ENCODE measurements at regions not wholly inside any gene's neighbourhood (a gene's known extent, or its start where the extent isn't known, plus 50 kb on each side); places are given as distances from the start of the nearest gene placed in this dataset.

DNA sequence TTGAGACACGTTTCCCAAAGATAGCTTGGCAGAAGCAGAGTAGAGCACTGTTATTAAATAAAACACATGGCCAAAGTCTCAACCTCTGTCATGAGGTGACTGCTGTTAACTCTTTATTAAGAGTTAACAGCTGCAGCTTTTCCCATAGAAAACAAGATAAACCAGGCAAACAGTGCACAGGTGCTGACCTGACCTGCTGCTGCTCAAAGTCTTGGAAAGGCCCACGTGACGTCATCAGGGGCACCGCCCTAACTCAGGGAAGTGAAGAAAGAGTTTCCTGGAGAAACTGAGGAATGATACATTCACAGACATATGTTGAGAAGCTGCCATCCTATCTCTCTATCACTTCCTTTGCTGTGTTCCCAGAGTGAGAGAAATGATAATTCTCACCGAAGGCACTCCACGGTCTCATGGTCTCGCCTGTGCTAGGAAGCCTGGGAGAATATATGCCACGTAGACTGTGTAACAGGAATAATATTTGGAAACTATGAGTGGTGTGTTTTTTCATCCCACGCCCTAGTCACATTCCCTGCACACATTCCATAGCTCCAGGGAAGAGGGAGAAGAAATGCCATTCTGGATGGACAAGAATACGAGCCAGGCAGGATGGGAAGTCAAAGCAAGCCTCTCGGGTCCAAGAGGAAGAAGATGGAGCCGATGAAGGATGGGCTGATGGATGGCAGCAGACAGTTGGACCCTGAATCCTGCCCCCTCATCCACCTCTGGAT lies 146.2 kb upstream of the NFE2L3 start:
- H4K20me1 ChIP-seq (ENCODE audit: low read length), result no peaks in the 10 kb centered on the region
- H2AFZ ChIP-seq (ENCODE audit: low read length), result no peak overlapping the region
- no TSS peak for BruUV-seq (replicated peaks)
- intact Hi-C loops (cut with micrococcal nuclease), result no loop called here
- no peak for ATAC-seq
- H3K9ac ChIP-seq (ENCODE audit: low read length), result no peak overlapping the region
- H3K36me3 ChIP-seq (ENCODE audit: low read depth, low read length), result no peaks in the 10 kb centered on the region
- CTCF ChIA-PET, result no interaction called here
- H3F3A ChIP-seq (ENCODE audit: low read length, unreplicated experiment), result no peaks in the 10 kb centered on the region
- TF ChIP-seq EZH2 (IDR thresholded peaks at IDR 0.05; ENCODE audit: low read length, unreplicated experiment) (no peak), EZH2phosphoT487 (IDR thresholded peaks at IDR 0.05; ENCODE audit: borderline replicate concordance, low read length) (no peak)
- TF ChIP-seq, protein P1, sequence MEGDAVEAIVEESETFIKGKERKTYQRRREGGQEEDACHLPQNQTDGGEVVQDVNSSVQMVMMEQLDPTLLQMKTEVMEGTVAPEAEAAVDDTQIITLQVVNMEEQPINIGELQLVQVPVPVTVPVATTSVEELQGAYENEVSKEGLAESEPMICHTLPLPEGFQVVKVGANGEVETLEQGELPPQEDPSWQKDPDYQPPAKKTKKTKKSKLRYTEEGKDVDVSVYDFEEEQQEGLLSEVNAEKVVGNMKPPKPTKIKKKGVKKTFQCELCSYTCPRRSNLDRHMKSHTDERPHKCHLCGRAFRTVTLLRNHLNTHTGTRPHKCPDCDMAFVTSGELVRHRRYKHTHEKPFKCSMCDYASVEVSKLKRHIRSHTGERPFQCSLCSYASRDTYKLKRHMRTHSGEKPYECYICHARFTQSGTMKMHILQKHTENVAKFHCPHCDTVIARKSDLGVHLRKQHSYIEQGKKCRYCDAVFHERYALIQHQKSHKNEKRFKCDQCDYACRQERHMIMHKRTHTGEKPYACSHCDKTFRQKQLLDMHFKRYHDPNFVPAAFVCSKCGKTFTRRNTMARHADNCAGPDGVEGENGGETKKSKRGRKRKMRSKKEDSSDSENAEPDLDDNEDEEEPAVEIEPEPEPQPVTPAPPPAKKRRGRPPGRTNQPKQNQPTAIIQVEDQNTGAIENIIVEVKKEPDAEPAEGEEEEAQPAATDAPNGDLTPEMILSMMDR (conservative IDR thresholded peaks at IDR 0.05; ENCODE audit: low read depth, low read length), result no peak
- no peaks in the 10 kb centered on the region for H3K79me2 ChIP-seq (ENCODE audit: low read length)
- DNase-seq, result no peak
- peaks cover 37% of the 10 kb centered on the region for H3K27me3 ChIP-seq (ENCODE audit: low read length)
- POLR2A ChIA-PET (ENCODE audit: unreplicated experiment), result no interaction called here
- H3K4me2 ChIP-seq (ENCODE audit: low read length), result no peak overlapping the region
- no peak overlapping the region for H3K27ac ChIP-seq (ENCODE audit: low read length)
- no peak overlapping the region for H3K4me3 ChIP-seq (ENCODE audit: low read length)
- no peaks in the 10 kb centered on the region for H3K4me1 ChIP-seq (ENCODE audit: insufficient read depth, low read length)
- H3K9me2 ChIP-seq (replicated peaks; ENCODE audit: low read length), result no peaks in the 10 kb centered on the region
- no peaks in the 10 kb centered on the region for H3K9me3 ChIP-seq (ENCODE audit: low read length)

DNA sequence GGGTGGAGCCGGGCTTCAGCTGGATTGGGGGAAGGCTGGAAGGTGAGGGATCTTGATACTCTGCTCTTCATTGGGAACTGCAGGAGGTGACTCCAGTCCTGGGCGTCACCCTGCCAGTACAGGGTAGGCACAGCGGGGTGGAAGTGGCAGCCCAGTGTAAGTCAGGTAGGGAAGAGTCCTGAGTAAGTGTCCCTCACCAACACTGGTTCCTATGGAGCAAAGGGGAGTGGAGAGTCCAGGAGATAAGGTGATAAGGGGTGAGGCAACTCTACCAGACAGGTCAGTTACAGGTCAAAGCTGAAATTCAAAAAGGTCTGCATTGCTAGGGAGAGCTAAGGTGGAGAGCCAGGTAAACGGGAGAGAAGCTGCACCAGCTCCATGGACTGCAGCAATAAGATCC lies 145.6 kb upstream of the NFE2L3 start:
- no peaks in the 10 kb centered on the region for H3F3A ChIP-seq (ENCODE audit: low read length, unreplicated experiment)
- H3K27ac ChIP-seq (ENCODE audit: low read length), result no peak overlapping the region
- POLR2A ChIA-PET (ENCODE audit: unreplicated experiment), result no interaction called here
- H3K27me3 ChIP-seq (ENCODE audit: low read length), result peaks cover 43% of the 10 kb centered on the region
- CTCF ChIA-PET, result no interaction called here
- no peaks in the 10 kb centered on the region for H3K36me3 ChIP-seq (ENCODE audit: low read depth, low read length)
- H3K4me2 ChIP-seq (ENCODE audit: low read length), result no peak overlapping the region
- DNase-seq, result no peak
- no peaks in the 10 kb centered on the region for H4K20me1 ChIP-seq (ENCODE audit: low read length)
- ATAC-seq, result no peak
- BruUV-seq (replicated peaks), result no TSS peak
- no peak overlapping the region for H3K4me3 ChIP-seq (ENCODE audit: low read length)
- H2AFZ ChIP-seq (ENCODE audit: low read length), result no peak overlapping the region
- intact Hi-C loops (cut with micrococcal nuclease), result no loop called here
- H3K9me2 ChIP-seq (replicated peaks; ENCODE audit: low read length), result no peaks in the 10 kb centered on the region
- no peaks in the 10 kb centered on the region for H3K79me2 ChIP-seq (ENCODE audit: low read length)
- H3K9me3 ChIP-seq (ENCODE audit: low read length), result no peaks in the 10 kb centered on the region
- TF ChIP-seq EZH2 (IDR thresholded peaks at IDR 0.05; ENCODE audit: low read length, unreplicated experiment), result no peak
- TF ChIP-seq EZH2phosphoT487 (IDR thresholded peaks at IDR 0.05; ENCODE audit: borderline replicate concordance, low read length), result no peak
- TF ChIP-seq, protein P1 (conservative IDR thresholded peaks at IDR 0.05; ENCODE audit: low read depth, low read length), result no peak
- H3K4me1 ChIP-seq (ENCODE audit: insufficient read depth, low read length), result no peaks in the 10 kb centered on the region
- H3K9ac ChIP-seq (ENCODE audit: low read length), result no peak overlapping the region

DNA sequence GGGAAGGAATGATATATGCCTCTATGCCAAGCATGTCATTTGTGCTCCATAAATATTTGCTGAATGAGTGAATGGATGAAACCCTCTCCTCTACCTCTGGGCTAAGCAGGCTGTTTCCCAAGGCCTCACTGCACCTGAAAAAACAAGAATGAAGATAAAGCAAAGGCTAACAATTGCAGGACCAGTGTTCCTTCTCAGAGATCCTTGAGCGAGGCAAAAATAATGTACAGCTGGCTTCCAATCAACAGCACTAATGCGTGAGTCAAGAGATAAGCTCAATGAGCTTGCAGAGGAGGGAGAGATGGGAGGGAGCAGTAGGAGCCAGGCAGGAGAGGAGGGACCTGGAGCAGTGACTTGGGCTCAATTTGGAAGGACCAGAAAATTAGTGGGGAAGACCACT lies 144.5 kb upstream of the NFE2L3 start:
- Histone ChIP-seq H3K4me1 (ENCODE audit: insufficient read depth, low read length) (no peaks in the 10 kb centered on the region), H3K9ac (ENCODE audit: low read length) (no peak overlapping the region), H3K27ac (ENCODE audit: low read length) (no peak overlapping the region), H3K36me3 (ENCODE audit: low read depth, low read length) (no peaks in the 10 kb centered on the region), H3K9me2 (replicated peaks; ENCODE audit: low read length) (no peaks in the 10 kb centered on the region), H3K27me3 (ENCODE audit: low read length) (peaks cover 42% of the 10 kb centered on the region), H4K20me1 (ENCODE audit: low read length) (no peaks in the 10 kb centered on the region), H3K4me2 (ENCODE audit: low read length) (no peak overlapping the region), H3F3A (ENCODE audit: low read length, unreplicated experiment) (no peaks in the 10 kb centered on the region), H3K79me2 (ENCODE audit: low read length) (no peaks in the 10 kb centered on the region), H2AFZ (ENCODE audit: low read length) (no peak overlapping the region), H3K9me3 (ENCODE audit: low read length) (no peaks in the 10 kb centered on the region), H3K4me3 (ENCODE audit: low read length) (no peak overlapping the region)
- intact Hi-C loops (cut with micrococcal nuclease), result no loop called here
- ChIA-PET CTCF (no interaction called here), POLR2A (ENCODE audit: unreplicated experiment) (no interaction called here)
- ATAC-seq, result no peak
- BruUV-seq (replicated peaks), result no TSS peak
- TF ChIP-seq EZH2 (IDR thresholded peaks at IDR 0.05; ENCODE audit: low read length, unreplicated experiment) (no peak), EZH2phosphoT487 (IDR thresholded peaks at IDR 0.05; ENCODE audit: borderline replicate concordance, low read length) (no peak)
- TF ChIP-seq, protein P1 (conservative IDR thresholded peaks at IDR 0.05; ENCODE audit: low read depth, low read length), result no peak
- no peak for DNase-seq

All from PC-3 (cell line).